Osteocyte (in vitro differentiated cells): ENCODE measurements at regions not wholly inside any gene's neighbourhood (a gene's known extent, or its start where the extent isn't known, plus 50 kb on each side); places are given as distances from the start of the nearest gene placed in this dataset.

Experiments used
- DNase-seq: peaks from one replicate; pipeline ENCODE4 v3.0.0; 2021; ENCODE audit warnings: mixed read lengths; ENCODE audit not compliant: unreplicated experiment; ENCODE audit errors: extremely low spot score
- H3K27ac Mint-ChIP-seq: one replicate; pipeline ENCODE4 v1.8.0; 2021; ENCODE audit warnings: mild to moderate bottlenecking, mixed read lengths; ENCODE audit not compliant: unreplicated experiment
- H3K27me3 Mint-ChIP-seq: one replicate; pipeline ENCODE4 v1.8.0; 2021; ENCODE audit warnings: mixed read lengths; ENCODE audit not compliant: unreplicated experiment
- H3K36me3 Mint-ChIP-seq: one replicate; pipeline ENCODE4 v1.8.0; 2021; ENCODE audit warnings: mixed read lengths; ENCODE audit not compliant: unreplicated experiment
- H3K4me1 Mint-ChIP-seq: one replicate; pipeline ENCODE4 v1.8.0; 2021; ENCODE audit warnings: mixed read lengths; ENCODE audit not compliant: unreplicated experiment
- H3K4me3 Mint-ChIP-seq: one replicate; pipeline ENCODE4 v1.8.0; 2021; ENCODE audit warnings: mild to moderate bottlenecking, moderate library complexity, mixed read lengths; ENCODE audit not compliant: unreplicated experiment
- H3K9me3 Mint-ChIP-seq: one replicate; pipeline ENCODE4 v1.8.0; 2021; ENCODE audit warnings: mixed read lengths; ENCODE audit not compliant: unreplicated experiment
- CTCF ChIP-seq: fragments of 200-600 bp; sonication (generic); IDR thresholded peaks from 2 replicates; pipeline ENCODE4 v1.5.0; 2021; ENCODE audit warnings: antibody characterized with exemption, mild to moderate bottlenecking, moderate library complexity

- no peaks in the 10 kb centered on the region for H3K27me3 Mint-ChIP-seq
- no peaks in the 10 kb centered on the region for H3K9me3 Mint-ChIP-seq
- DNase-seq = no peak
- H3K36me3 Mint-ChIP-seq = no peaks in the 10 kb centered on the region
- no peak overlapping the region for H3K27ac Mint-ChIP-seq
- no peak overlapping the region for H3K4me3 Mint-ChIP-seq
- H3K4me1 Mint-ChIP-seq = peaks cover 26% of the 10 kb centered on the region
- no peak for TF ChIP-seq CTCF
These were observed 141.3 kb upstream of the ADAMTS5 start for GRCh38 chr21:27108228-27108627.

- Mint-ChIP-seq H3K4me3 (no peak overlapping the region), H3K4me1 (peaks cover 32% of the 10 kb centered on the region), H3K9me3 (peaks cover 7% of the 10 kb centered on the region), H3K27me3 (no peaks in the 10 kb centered on the region), H3K27ac (no peak overlapping the region), H3K36me3 (no peaks in the 10 kb centered on the region)
- no peak for DNase-seq
- TF ChIP-seq CTCF = no peak
These were observed 138.1 kb upstream of the ADAMTS5 start for GRCh38 chr21:27104846-27105431.

GRCh38 chr21:27103768-27104167, 136.9 kb upstream of the ADAMTS5 start:
- Mint-ChIP-seq H3K4me1 (peaks cover 26% of the 10 kb centered on the region), H3K36me3 (peaks cover 5% of the 10 kb centered on the region), H3K4me3 (no peak overlapping the region), H3K9me3 (peaks cover 7% of the 10 kb centered on the region), H3K27ac (no peak overlapping the region), H3K27me3 (no peaks in the 10 kb centered on the region)
- no peak for TF ChIP-seq CTCF
- DNase-seq = no peak

- Mint-ChIP-seq H3K9me3 (peaks cover 7% of the 10 kb centered on the region), H3K4me3 (no peak overlapping the region), H3K27ac (no peak overlapping the region), H3K27me3 (no peaks in the 10 kb centered on the region), H3K36me3 (peaks cover 7% of the 10 kb centered on the region), H3K4me1 (peaks cover 20% of the 10 kb centered on the region)
- no peak for TF ChIP-seq CTCF
- DNase-seq = no peak
These were observed 134.6 kb upstream of the ADAMTS5 start for GRCh38 chr21:27101523-27101922.

GRCh38 chr21:27094184-27094948, 127.5 kb upstream of the ADAMTS5 start:
- no peak for TF ChIP-seq CTCF
- Mint-ChIP-seq H3K4me1 (peaks cover 10% of the 10 kb centered on the region), H3K9me3 (no peaks in the 10 kb centered on the region), H3K27ac (no peak overlapping the region), H3K27me3 (no peaks in the 10 kb centered on the region), H3K4me3 (no peak overlapping the region), H3K36me3 (peaks cover 4% of the 10 kb centered on the region)
- no peak for DNase-seq
